Iris pigment epithelial cell (primary cell): ENCODE measurements at regions not wholly inside any gene's neighbourhood (a gene's known extent, or its start where the extent isn't known, plus 50 kb on each side); places are given as distances from the start of the nearest gene placed in this dataset.

ENCODE experiments used
- DNase-seq: peaks from one replicate; pipeline ENCODE4 v3.0.0-alpha.2; 2011; ENCODE audit warnings: low read depth

GRCh38 chr21:16587141-16587581 is 857.4 kb downstream of the USP25 start:
- peak; percentile 96 for DNase-seq

DNA sequence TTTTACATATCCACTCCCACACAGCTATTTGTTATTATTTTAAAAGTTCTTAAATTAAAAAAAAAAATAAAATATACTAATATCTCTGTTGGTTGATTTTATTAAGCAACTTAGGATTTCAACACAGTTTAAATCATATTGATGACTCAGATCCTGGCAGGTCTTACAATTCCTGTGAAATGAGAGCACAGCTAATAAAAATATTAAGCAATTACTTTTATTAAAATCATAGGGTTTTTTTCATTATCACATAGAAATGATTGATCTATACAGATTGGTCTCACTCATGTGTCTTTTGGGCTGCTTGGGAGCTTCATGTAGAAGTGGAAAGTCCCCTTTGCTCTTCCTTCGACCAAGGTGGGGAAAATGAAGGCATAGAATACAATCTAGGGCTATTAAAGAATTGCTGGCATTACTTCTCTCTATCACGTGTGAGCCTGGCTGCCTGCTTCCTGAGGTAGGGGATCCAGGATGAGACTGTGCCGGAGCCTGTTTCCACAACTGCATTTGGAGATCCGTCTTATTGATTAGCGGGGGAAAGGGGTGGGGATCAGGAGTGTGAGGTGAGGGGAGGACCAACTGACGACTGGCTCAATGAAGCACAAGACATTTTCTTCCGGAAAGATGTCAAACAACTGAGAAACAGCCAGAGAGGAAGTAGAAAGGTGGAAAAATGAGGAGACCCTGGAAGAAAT is 858.0 kb downstream of the USP25 start:
- peak; percentile 87 for DNase-seq

DNA sequence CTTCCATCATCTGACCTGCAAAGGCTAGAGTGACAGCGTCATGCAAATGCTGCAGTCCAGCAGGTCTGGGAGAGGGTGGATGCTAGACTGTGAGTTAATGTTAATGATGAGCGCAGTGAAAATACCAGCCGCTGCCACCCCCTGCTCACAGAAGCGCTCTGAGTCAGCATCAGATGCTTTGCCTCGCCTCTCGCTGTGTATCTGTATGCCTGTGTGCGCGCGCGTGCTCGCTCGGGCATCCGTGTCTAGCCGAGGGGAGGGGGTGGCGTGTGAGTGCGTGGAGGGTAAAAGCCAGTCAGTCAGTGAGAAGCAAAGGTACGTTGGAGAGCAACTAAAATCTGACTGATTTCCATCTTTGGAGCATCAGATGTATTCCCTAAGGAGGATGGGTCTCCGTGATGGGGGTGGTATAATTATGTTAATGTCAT is 858.7 kb downstream of the USP25 start:
- DNase-seq = peak; percentile 96

- no peak for DNase-seq
These were observed 859.5 kb downstream of the USP25 start for GRCh38 chr21:16589006-16589898.

GRCh38 chr21:16590186-16590585 is 860.4 kb downstream of the USP25 start:
- no peak for DNase-seq

GRCh38 chr21:16590641-16591292 is 861.0 kb downstream of the USP25 start:
- no peak for DNase-seq

DNA sequence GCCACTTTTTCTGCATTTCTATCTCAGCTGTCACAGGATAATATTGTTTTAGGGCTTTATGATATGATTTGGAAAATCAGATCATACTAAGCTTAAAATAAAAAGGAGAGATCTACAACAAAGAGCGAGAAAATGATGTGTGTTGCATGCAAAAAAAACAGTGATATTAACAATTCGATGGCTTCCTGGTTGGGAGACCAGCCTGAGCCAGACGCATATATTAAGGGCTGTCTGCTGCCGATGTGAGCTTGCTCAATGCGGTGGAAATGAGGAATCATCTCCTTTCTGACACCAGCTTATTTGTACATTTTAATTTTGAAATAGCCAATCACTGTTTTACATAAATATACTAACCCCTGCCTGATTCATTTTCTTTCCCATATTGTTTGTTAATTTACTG is 862.6 kb downstream of the USP25 start:
- DNase-seq = no peak

- no peak for DNase-seq
These were observed 864.4 kb downstream of the USP25 start for GRCh38 chr21:16594191-16594590.

DNA sequence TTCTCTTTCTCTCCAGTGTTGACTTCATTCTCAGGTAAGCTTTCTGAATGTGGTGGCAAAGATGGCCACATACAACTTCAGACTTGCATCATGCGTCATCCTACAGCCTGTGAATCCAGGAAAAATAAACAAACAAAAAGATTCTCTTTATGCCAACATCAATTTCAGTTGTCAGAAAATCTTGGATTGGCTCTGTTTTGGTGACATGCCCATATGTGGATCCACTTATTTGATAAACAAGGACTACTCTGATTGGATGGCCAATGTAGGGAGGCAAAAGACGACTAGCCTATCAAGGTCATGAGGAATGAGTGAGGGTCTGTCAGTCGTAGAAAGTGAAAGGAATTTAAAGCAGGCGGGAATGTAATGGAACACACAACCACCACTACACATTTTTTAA is 866.6 kb downstream of the USP25 start:
- no peak for DNase-seq

- no peak for DNase-seq
These were observed 868.0 kb downstream of the USP25 start for GRCh38 chr21:16597753-16598152.

DNA sequence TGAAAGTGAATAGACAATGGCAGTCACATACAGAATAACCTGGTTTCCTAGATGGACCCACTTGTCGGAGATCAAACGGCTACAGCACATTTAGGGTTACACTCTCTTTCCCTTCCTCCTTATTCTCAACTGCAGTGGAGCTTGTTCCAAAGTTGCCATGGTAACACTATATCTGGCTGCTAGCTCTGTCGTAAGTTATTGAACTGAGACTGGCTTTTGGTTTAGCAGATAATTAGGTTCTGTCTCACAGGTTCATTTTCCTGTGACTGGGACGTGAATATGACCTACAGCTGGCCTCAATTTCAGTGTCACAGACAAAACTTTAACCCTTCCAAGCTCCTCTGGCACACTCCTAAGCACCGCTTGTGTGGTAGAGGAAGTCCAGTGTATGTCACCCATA is 875.8 kb downstream of the USP25 start:
- DNase-seq = no peak

- no peak for DNase-seq
These were observed 876.5 kb downstream of the USP25 start for GRCh38 chr21:16606271-16606670.

GRCh38 chr21:16608209-16608830 is 878.5 kb downstream of the USP25 start:
- no peak for DNase-seq

GRCh38 chr21:16619281-16619680 is 889.5 kb downstream of the USP25 start:
- DNase-seq = no peak

GRCh38 chr21:16620786-16621320 is 891.1 kb downstream of the USP25 start:
- no peak for DNase-seq

DNA sequence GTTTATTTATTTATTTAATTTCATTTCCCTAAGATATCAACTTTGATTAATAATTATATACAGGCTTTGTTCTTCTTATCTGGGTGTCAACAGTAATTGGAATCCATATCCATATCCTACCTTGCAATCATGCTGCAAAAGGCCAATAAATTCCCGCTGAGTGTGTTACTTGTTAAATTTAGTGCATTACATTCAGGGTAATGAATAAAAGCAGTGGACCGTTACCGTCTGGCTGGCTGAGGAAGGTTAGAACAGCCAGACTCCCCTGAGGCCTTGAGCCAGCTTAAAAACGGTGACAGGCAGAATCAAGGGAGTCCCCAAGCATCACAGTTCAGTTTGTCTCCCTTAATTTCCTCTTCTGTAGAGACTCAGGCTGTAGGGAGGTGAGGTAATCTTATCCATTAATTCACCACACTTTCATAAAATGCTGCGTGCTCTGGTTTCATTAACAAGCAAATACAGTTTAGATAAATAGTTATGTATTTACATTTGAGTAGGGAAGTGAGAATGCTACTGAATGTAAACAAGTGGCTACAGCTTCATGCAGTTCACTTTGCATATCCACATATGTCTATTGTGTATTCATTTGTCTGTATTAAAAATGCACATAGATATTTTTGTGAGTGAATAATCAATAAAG is 888.2 kb upstream of the CXADR start:
- DNase-seq = no peak

DNA sequence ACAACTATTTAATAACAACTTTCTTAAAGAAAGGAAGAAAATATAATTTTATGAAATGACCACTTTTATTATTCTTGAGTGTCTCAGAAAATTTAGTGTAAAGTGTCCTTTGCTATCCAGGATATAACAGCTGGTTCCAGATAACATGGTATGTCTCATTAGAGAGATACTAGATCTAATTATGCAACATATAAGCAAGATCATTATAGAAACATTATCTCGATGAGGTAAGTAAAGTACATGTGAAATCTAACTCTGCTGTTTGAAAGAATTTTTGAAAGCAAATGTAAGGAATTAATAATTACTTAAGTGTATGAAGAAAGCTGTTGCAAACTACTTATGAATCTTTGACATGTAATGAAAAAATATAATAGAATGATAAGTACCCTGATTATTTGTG is 887.4 kb upstream of the CXADR start:
- DNase-seq = no peak

DNA sequence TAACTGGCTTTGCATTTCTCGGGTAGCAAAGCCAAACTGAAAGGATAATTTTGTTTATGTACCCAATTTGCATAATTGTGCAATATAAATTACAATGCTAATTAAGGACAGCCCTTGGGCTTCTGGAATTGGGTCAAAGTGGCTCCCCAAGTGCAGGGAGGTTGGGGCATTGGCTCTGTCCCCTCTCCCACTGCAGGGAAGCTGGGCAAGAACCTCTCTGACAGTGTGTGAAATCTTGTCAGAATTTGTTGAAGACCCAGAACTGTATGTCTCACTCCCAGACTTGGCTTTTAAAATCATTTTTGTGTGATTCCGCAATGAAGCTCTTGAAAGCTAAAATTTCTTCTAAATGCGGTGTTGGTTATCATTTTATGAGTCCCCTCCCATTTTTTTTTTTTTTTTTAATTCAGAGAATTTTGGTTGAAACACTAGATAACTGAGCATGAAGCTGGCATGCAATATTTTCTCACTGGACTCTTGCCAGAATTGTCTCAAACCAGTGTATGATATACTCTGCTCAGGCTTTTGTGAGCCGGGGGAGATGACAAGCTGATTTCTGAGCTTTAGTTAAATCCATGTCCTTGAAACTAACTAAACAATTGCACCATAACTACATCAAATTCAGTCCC is 878.9 kb upstream of the CXADR start:
- peak; percentile 36 for DNase-seq

DNA sequence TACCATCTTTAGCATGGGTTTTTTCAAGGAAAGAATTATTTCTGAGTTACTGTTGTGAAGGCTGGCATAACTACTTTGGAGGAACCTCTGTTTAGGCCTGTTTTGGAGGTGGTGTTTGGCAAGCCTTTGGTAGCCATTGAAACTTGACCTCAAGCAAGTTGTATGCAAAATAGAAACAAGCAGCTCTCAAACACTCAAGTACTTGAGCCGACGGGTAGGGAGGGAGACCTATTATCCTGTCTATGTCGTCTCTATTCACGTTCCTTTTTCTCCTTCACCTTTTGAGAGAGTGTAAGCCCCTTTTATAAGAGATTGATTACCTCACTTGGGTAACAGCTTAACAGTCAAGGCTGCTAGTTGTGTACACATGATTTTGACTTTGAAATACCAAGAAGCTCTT is 878.3 kb upstream of the CXADR start:
- no peak for DNase-seq

DNA sequence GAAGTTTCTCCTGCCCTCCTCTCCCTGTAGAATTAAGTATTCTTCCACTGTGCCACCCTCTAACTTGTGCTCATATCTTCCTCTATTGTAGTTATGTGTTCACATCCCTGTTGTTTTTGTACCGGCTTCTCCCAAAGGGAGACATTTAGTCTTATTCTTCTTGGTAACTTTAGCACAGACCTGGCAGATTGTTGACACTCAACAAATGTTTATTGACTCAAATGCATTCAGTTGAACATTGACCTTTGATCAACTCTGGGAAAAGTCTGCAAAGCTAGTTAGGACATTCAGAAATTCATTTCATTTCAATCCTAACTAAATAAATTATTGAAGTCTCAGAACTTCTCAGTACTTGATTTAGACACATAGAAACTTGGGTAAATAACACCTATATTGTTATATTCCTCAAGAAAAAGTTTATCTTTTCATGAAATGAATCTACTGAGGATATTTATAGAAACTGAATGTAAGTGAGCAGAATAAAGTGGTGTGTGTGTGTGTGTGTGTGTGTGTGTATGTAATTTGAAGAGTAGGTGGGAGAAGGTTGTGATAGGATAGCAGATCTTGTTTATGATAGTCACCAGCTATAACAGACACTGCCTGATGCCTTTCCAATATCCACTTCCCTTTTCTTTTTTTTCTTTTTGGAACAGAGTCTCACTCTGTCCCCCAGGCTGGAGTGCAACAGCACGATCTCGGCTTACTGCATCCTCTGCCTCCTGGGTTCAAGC is 872.4 kb upstream of the CXADR start:
- no peak for DNase-seq
